ENCODE measurements at regions not wholly inside any gene's neighbourhood (a gene's known extent, or its start where the extent isn't known, plus 50 kb on each side); places are given as distances from the start of the nearest gene placed in this dataset.

GRCh38 chr1:73860421-73860950 is 337.5 kb downstream of the LRRIQ3 start:
- no peak overlapping the region for H3K9ac ChIP-seq (replicated peaks; ENCODE audit: extremely low read depth, insufficient read depth, low read length)
- H3K9me1 ChIP-seq (replicated peaks; ENCODE audit: control insufficient read depth, extremely low read depth, insufficient read depth, low read length), result no peaks in the 10 kb centered on the region
- DNase-seq (ENCODE audit: low read depth, low spot score), result no peak
- TF ChIP-seq MYC (IDR thresholded peaks at IDR 0.05; ENCODE audit: low read depth, low read length) (no peak), CTCF (IDR thresholded peaks at IDR 0.05; ENCODE audit: extremely low read depth in 1 of 2, insufficient read depth in 1 of 2, low read depth in 1 of 2, low read length in 2 of 2) (no peak), POLR2A (IDR thresholded peaks at IDR 0.05; ENCODE audit: low read depth, low read length) (no peak), POLR2AphosphoS5 (IDR thresholded peaks at IDR 0.05; ENCODE audit: insufficient read depth, low read depth, low read length) (no peak), MAX (IDR thresholded peaks at IDR 0.05; ENCODE audit: insufficient read depth, insufficient read length) (no peak), GATA2 (IDR thresholded peaks at IDR 0.05; ENCODE audit: insufficient read depth, insufficient read length, low read depth, low read length) (no peak), EZH2 (IDR thresholded peaks at IDR 0.05; ENCODE audit: borderline replicate concordance, low read depth, low read length, severe bottlenecking) (no peak), FOS (IDR thresholded peaks at IDR 0.05; ENCODE audit: borderline replicate concordance, insufficient read depth, low read length) (no peak), JUN (IDR thresholded peaks at IDR 0.05; ENCODE audit: borderline replicate concordance, insufficient read depth, insufficient read length, low read depth) (no peak)
- no TSS peak for BruUV-seq (replicated peaks)
- dilution Hi-C loops (cut with MboI; ENCODE audit: extremely low pct_ligation_motif_present, low sequenced_read_pairs), result no loop called here
- no peaks in the 10 kb centered on the region for H3K79me2 ChIP-seq (ENCODE audit: control insufficient read depth, insufficient read depth, low read length)
- no peaks in the 10 kb centered on the region for H3K4me1 ChIP-seq (ENCODE audit: control insufficient read depth, extremely low read depth, insufficient read depth, low read length)
- no peaks in the 10 kb centered on the region for H3K36me3 ChIP-seq (ENCODE audit: control insufficient read depth in 2 of 2, extremely low read depth in 1 of 2, insufficient read depth in 2 of 2, low read length in 2 of 2)
- H4K20me1 ChIP-seq (replicated peaks; ENCODE audit: control insufficient read depth, extremely low read depth, insufficient read depth, low read length), result no peaks in the 10 kb centered on the region
- H3K27ac ChIP-seq (ENCODE audit: insufficient read depth, low read depth, low read length), result no peak overlapping the region
- no peak for FAIRE-seq
- no peak overlapping the region for H2AFZ ChIP-seq (ENCODE audit: low read depth, low read length)
- H3K4me2 ChIP-seq (ENCODE audit: insufficient read depth, low read length), result no peak overlapping the region
- ChIA-PET CTCF (no interaction called here), POLR2A (no interaction called here)
- H3K27me3 ChIP-seq (ENCODE audit: control insufficient read depth in 2 of 2, insufficient read depth in 2 of 2, low read length in 2 of 2), result no peaks in the 10 kb centered on the region
- no peaks in the 10 kb centered on the region for H3K9me3 ChIP-seq (replicated peaks; ENCODE audit: control insufficient read depth, insufficient read depth, low read length)
- intact Hi-C loops (cut with micrococcal nuclease), result no loop called here
- no peak overlapping the region for H3K4me3 ChIP-seq (replicated peaks in 1 of 3; ENCODE audit: insufficient read depth in 1 of 3, low read depth in 1 of 3, low read length in 3 of 3)

All from endothelial cell of umbilical vein (primary cell).